IPS-20b (cell line): ENCODE measurements at regions not wholly inside any gene's neighbourhood (a gene's known extent, or its start where the extent isn't known, plus 50 kb on each side); places are given as distances from the start of the nearest gene placed in this dataset.

Experiments
- H3K27ac ChIP-seq: one replicate; pipeline ENCODE4 v1.5.1; 2013; ENCODE audit warnings: low read length
- H3K27me3 ChIP-seq: 2 replicates; pipeline ENCODE4 v1.6.1; 2013; ENCODE audit warnings: mild to moderate bottlenecking, low read length, inconsistent platforms; ENCODE audit not compliant: insufficient read depth
- H3K36me3 ChIP-seq: 2 replicates; pipeline ENCODE4 v1.6.1; 2013; ENCODE audit warnings: low read depth, mild to moderate bottlenecking, inconsistent platforms, low read length, moderate library complexity; ENCODE audit not compliant: insufficient read depth
- H3K4me1 ChIP-seq: 2 replicates; pipeline ENCODE4 v1.6.1; 2013; ENCODE audit warnings: mild to moderate bottlenecking, control low read depth, inconsistent platforms, low read length, moderate library complexity; ENCODE audit not compliant: insufficient read depth
- H3K4me3 ChIP-seq: 2 replicates; pipeline ENCODE4 v1.5.1; 2013; ENCODE audit warnings: mild to moderate bottlenecking, low read length, inconsistent platforms
- H3K9ac ChIP-seq: 2 replicates; pipeline ENCODE4 v1.6.1; 2013; ENCODE audit warnings: low read depth, mild to moderate bottlenecking, inconsistent platforms, low read length, moderate library complexity
- H3K9me3 ChIP-seq: 2 replicates; pipeline ENCODE4 v1.6.1; 2013; ENCODE audit warnings: mild to moderate bottlenecking, low read depth, low read length, inconsistent platforms; ENCODE audit not compliant: insufficient read depth

DNA sequence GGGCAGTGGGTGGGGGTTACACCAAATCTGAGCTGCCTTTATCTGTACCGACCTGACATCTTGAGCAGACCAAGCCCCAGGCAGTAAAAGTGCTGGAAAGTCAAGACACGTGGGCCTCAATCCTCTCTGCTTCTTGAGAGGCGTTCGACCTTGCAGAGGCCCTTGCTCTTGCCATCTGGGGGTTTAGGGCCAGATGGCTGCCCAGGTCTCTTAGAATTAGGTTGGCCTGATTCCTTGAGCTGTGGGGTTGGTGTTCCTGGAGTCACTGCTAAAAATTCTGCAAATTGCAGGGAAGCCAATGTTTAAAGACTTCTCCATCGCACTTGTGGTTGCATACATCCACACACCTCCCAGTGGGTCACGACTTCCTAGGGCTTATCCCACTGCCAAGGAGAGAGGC lies 238.2 kb upstream of the ASIC2 start:
- H3K27me3 ChIP-seq: no peaks in the 10 kb centered on the region
- peaks cover 8% of the 10 kb centered on the region; the same call in 1 of the 2 replicates for H3K9me3 ChIP-seq
- no peak overlapping the region for H3K4me3 ChIP-seq
- peaks cover 4% of the 10 kb centered on the region; the same call in 1 of the 2 replicates for H3K4me1 ChIP-seq
- no peak overlapping the region for H3K27ac ChIP-seq
- no peak overlapping the region for H3K9ac ChIP-seq
- no peaks in the 10 kb centered on the region for H3K36me3 ChIP-seq

DNA sequence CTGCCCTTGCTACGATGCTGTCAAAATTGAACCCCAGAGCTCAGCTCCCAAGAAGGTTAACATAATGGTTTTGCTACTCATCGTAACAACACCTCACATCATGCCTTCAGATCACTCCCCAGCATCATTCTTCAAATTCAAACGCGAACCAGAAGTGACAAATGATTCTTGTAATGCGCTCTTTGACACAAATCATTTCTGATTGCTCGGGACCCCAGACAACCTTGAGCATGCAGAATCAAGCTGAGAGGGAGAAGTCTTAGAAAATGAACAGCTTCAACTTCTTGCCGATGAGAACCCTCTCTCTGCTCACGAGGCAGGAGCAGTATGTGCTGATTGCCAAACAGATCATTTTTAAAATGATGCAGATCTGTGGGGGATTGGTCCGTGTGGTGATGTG lies 241.0 kb upstream of the ASIC2 start:
- no peak overlapping the region for H3K27ac ChIP-seq
- H3K4me3 ChIP-seq: no peak overlapping the region
- H3K9ac ChIP-seq: no peak overlapping the region

DNA sequence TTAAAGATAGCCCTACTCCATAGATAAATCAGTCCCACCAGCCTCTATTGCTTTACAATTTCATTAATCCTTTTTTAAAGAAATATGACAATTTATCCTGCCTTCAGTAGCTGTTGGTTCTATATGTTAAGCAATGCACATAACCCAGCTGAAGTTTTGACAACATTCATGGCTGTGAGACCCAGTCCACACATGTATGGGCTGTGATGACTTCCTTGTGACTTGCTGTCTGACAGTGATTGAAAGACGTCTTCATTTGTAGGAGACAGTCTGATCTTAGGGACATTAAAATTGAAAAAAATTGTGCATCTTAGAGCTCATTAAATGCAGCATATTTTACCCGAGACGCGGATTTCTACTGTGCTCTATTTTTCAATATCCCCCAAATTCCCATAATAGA lies 252.0 kb upstream of the ASIC2 start:
- H3K27me3 ChIP-seq: no peaks in the 10 kb centered on the region; the same call in 1 of the 2 replicates
- no peaks in the 10 kb centered on the region for H3K9me3 ChIP-seq
- H3K27ac ChIP-seq: no peak overlapping the region
- H3K4me1 ChIP-seq: no peaks in the 10 kb centered on the region
- no peak overlapping the region for H3K4me3 ChIP-seq
- no peaks in the 10 kb centered on the region for H3K36me3 ChIP-seq
- H3K9ac ChIP-seq: no peak overlapping the region

More for the DNA sequence above, 241.0 kb upstream of the ASIC2 start:
- Histone ChIP-seq H3K4me1 (peaks cover 4% of the 10 kb centered on the region; the same call in 1 of the 2 replicates), H3K27me3 (no peaks in the 10 kb centered on the region), H3K9me3 (no peaks in the 10 kb centered on the region), H3K36me3 (no peaks in the 10 kb centered on the region)

DNA sequence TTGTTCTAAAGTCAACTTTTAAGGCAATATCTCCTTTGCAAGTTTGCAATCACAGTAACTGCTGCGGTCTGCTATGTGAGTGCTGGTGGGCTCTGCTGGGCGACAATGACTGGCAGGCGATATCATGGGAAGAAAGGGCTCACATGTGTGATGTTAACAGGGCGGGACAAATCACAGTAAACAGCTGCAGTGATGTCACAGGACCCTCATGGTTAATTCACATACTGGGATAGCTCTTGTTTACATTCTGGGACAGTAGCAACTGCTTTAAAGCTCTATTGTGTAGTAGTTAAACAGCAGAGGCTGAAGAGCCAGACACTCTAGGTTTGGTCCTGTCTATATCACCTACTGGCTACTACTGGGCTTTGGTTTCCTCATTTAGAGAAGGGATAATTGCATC lies 257.2 kb upstream of the ASIC2 start:
- Histone ChIP-seq H3K27me3 (no peaks in the 10 kb centered on the region; the same call in 1 of the 2 replicates), H3K4me1 (no peaks in the 10 kb centered on the region), H3K27ac (no peak overlapping the region), H3K4me3 (no peak overlapping the region), H3K36me3 (no peaks in the 10 kb centered on the region), H3K9me3 (no peaks in the 10 kb centered on the region), H3K9ac (no peak overlapping the region)

DNA sequence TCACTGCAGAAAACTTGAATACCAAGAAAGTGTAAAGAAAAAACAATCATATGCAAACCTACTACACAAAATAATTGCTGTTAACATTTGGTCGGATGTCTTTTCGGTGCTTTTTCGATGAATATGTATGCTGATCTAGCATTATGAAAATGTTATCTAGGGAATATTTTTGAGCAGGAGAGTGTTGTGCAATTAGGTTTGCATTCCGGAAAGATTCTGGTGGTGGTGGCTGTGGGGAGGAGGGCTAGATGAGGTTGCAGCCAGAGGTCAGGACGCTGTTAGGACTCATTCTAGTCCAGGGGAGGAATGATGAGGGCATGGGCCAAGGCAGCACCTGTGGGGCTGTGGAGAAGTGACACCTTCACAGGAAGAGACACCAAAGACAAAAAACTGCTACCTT lies 258.0 kb upstream of the ASIC2 start:
- Histone ChIP-seq H3K9ac (no peak overlapping the region), H3K4me1 (no peaks in the 10 kb centered on the region), H3K4me3 (no peak overlapping the region), H3K36me3 (no peaks in the 10 kb centered on the region), H3K27me3 (no peaks in the 10 kb centered on the region; the same call in 1 of the 2 replicates), H3K27ac (no peak overlapping the region), H3K9me3 (no peaks in the 10 kb centered on the region)

DNA sequence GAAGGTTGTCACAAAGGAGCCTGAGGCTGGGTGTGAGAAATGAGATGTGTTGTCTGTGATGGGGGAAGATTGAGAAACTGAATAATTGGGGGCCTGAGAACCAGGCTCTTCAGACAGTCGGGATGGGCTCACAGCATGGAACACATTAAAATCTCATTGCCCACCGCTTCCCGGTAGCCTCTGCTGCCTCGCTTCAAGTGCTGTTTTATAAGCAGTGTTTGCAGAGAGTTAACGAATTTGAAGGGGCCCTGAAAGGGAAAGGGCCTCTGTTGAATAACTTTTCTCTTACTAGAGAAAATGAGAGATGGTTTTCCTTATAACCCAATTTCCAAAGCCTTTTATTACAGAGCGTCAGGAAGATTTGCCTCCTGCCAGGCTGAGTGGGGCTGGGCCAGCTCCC lies 258.8 kb upstream of the ASIC2 start:
- Histone ChIP-seq H3K27me3 (no peaks in the 10 kb centered on the region; the same call in 1 of the 2 replicates), H3K9me3 (no peaks in the 10 kb centered on the region), H3K27ac (no peak overlapping the region), H3K9ac (no peak overlapping the region), H3K4me3 (no peak overlapping the region), H3K4me1 (no peaks in the 10 kb centered on the region), H3K36me3 (no peaks in the 10 kb centered on the region)

DNA sequence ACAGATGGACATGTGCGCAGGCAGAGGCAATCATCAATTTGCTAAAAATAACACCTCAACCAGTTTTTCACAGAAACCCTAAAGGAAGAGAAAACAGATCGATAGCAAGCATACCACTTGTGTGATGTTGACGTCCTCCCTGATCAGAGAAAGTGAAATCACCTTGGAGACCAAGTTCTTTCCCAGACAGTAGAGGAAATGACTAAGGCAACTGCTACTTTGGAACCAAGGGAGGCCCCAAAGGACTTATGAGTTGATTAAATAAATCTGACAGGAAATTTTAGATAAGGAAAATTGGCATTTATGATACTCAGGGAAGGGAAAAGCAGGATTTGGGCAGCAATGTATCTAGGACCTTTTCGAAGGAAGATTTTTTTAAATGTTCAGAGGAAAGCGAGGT lies 267.1 kb upstream of the ASIC2 start:
- Histone ChIP-seq H3K27ac (no peak overlapping the region), H3K27me3 (no peaks in the 10 kb centered on the region)

DNA sequence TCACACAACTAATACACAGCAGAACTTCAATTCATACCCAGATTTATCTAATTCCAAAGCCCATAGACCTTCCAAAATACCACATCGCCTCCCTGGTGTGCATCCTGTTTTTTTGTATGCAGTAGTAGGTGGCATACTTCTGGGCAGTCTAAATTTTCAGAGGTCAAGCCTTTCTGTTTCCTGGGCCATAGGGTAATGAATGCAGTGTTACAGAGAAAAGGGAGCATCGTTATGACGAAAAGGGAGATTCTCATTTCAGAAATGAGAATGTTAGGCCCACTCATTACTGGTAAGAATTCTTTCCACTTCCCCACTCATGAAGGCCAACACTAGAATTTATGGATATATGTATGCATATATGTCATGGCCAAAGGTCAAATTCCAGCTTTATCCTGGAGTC lies 267.8 kb upstream of the ASIC2 start:
- Histone ChIP-seq H3K27me3 (no peaks in the 10 kb centered on the region), H3K36me3 (no peaks in the 10 kb centered on the region), H3K4me3 (no peak overlapping the region), H3K9ac (no peak overlapping the region), H3K4me1 (no peaks in the 10 kb centered on the region), H3K9me3 (no peaks in the 10 kb centered on the region; the same call in 1 of the 2 replicates), H3K27ac (no peak overlapping the region)

More for the DNA sequence above, 267.1 kb upstream of the ASIC2 start:
- H3K9ac ChIP-seq: no peak overlapping the region
- no peak overlapping the region for H3K4me3 ChIP-seq
- H3K4me1 ChIP-seq: no peaks in the 10 kb centered on the region
- no peaks in the 10 kb centered on the region for H3K36me3 ChIP-seq
- no peaks in the 10 kb centered on the region; the same call in 1 of the 2 replicates for H3K9me3 ChIP-seq

DNA sequence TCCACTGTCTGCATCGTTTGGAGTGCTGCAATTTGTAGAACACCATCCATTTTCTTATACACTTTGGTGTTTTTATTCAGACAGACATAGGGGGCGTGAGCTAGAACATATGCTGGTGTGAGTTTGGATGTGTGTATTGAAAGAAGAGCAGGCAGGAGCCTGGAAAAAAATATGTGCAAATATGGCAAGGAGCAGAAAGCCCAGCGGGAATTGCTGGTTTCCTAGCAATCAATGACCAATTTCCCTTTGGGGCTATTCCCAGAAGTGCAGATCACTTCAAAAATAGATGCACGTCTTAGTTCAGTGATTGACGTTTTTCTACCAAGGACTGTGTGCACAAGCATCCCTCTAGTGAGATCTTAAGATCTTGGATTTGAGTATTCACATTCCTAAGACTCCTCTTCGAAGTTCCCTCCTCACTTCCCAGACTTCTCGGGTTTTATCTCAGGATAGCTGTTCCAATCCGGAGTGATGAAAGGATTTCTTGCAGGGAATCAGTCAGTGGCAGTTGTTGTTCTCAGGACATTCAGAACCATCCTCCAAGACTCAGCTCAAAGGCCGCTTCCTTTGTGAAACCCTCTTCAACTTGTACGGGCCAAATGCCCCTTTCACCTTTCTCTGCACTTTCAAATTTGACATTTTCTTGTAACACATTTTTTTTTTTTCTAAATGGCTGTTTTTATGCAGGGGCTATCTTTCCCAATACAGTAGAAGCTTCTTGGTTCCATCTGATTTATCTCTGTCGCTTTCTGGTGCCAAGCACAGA lies 268.7 kb upstream of the ASIC2 start:
- H3K9ac ChIP-seq: no peak overlapping the region
- no peak overlapping the region for H3K27ac ChIP-seq
- no peaks in the 10 kb centered on the region for H3K36me3 ChIP-seq
- no peaks in the 10 kb centered on the region for H3K27me3 ChIP-seq
- H3K9me3 ChIP-seq: no peaks in the 10 kb centered on the region; the same call in 1 of the 2 replicates
- no peaks in the 10 kb centered on the region for H3K4me1 ChIP-seq
- no peak overlapping the region for H3K4me3 ChIP-seq

DNA sequence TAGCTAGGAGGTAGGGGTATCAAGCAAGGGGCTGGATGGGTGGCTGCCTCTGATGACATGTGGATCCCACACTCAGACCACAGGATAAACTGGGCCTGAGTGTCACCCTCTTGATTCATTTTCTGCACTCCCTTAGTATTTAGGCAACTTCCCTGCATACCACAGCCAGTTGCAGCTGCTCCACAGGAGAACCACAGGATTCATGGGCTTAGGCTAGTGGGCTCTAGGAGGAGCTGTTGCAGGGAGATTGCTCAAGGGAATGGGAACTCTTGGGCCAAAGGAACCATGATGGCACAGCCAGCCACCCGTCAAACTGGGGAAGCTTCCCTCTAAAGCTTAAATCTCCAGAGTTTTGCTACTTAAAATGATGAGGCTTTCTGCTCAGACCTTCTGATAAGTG lies 269.7 kb upstream of the ASIC2 start:
- Histone ChIP-seq H3K27me3 (no peaks in the 10 kb centered on the region), H3K27ac (no peak overlapping the region), H3K4me1 (no peaks in the 10 kb centered on the region), H3K4me3 (no peak overlapping the region), H3K9ac (no peak overlapping the region), H3K9me3 (no peaks in the 10 kb centered on the region; the same call in 1 of the 2 replicates), H3K36me3 (no peaks in the 10 kb centered on the region)

DNA sequence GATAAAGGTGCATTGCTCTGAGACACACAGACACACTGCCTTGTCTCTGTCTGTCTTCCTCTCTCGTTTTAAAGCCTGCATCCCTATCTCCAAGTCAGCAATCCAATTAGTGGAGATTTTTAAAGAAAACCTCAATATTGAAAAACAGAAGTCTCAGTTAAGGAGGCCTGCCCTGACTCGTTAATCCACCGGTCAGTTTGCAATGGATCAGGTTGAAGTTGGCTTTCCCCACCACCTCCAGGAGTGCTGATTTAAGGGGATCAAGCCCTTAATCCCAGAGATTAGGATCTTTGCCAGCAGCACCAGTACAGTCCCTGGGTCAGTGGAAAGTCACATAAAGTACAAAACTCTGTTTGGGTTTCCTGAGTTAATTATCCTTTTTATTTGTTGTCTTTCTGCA lies 271.1 kb upstream of the ASIC2 start:
- Histone ChIP-seq H3K36me3 (no peaks in the 10 kb centered on the region), H3K9ac (no peak overlapping the region), H3K27ac (no peak overlapping the region), H3K4me3 (no peak overlapping the region), H3K4me1 (no peaks in the 10 kb centered on the region), H3K27me3 (no peaks in the 10 kb centered on the region), H3K9me3 (no peaks in the 10 kb centered on the region; the same call in 1 of the 2 replicates)

DNA sequence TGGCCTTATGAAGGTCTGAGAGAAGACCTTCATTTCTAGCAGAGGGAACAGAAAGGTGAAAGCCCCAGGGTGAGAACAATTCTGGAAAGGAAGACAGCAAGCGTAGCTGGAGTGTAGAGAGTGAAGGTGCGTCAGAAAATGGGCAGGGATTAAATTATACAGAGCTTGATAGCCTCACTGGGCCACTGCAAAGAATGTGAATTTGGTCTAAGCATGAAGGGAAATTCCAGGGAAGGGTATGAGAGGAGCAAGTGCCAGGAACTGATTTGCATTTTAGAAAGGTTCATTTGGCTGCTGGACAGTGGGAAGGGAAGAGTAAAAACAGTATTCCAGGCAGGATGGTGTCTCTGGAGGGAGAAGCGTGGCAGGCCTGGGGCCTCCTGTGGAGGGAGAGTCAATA lies 274.1 kb upstream of the ASIC2 start:
- H3K4me3 ChIP-seq: no peak overlapping the region
- H3K9ac ChIP-seq: no peak overlapping the region
- no peaks in the 10 kb centered on the region for H3K27me3 ChIP-seq
- no peak overlapping the region for H3K27ac ChIP-seq
- no peaks in the 10 kb centered on the region for H3K4me1 ChIP-seq
- no peaks in the 10 kb centered on the region; the same call in 1 of the 2 replicates for H3K9me3 ChIP-seq
- no peaks in the 10 kb centered on the region for H3K36me3 ChIP-seq
